Nephron (organoid): ENCODE measurements at regions not wholly inside any gene's neighbourhood (a gene's known extent, or its start where the extent isn't known, plus 50 kb on each side); places are given as distances from the start of the nearest gene placed in this dataset.

Experiments used
- H3K27ac Mint-ChIP-seq, 3 experiments: 2 replicates each; pipeline ENCODE4 v1.8.0; 2020; ENCODE audit warnings: mixed read lengths in 3 of 3, mild to moderate bottlenecking in 2 of 3, moderate library complexity in 1 of 3
- H3K27me3 Mint-ChIP-seq: 2 replicates; pipeline ENCODE4 v1.8.0; 2021; ENCODE audit warnings: low read depth, mild to moderate bottlenecking, moderate library complexity, mixed read lengths
- H3K36me3 Mint-ChIP-seq: 2 replicates; pipeline ENCODE4 v1.8.0; 2020; ENCODE audit warnings: low read depth, mixed read lengths
- H3K4me1 Mint-ChIP-seq: 2 replicates; pipeline ENCODE4 v1.8.0; 2020; ENCODE audit warnings: mixed read lengths
- H3K4me3 Mint-ChIP-seq, 3 experiments: 2 replicates each; pipeline ENCODE4 v1.8.0; 2020; ENCODE audit warnings: mild to moderate bottlenecking in 3 of 3, mixed read lengths in 3 of 3, moderate library complexity in 2 of 3
- H3K9me3 Mint-ChIP-seq: 2 replicates; pipeline ENCODE4 v1.8.0; 2020; ENCODE audit warnings: mixed read lengths
- TF ChIP-seq, protein P1 (sequence below), 3 experiments: fragments of 200-600 bp; sonication (generic); IDR thresholded peaks; one replicate each; pipeline ENCODE4 v1.5.0; 2021; ENCODE audit warnings: antibody characterized with exemption in 3 of 3; ENCODE audit not compliant: unreplicated experiment in 3 of 3

- Mint-ChIP-seq H3K4me3 (peak overlapping the region in 2 of 3 experiments; percentile 33 to 59), H3K4me1 (peaks cover 55% of the 10 kb centered on the region), H3K27me3 (peaks cover 30% of the 10 kb centered on the region), H3K27ac (peak overlapping the region; percentile 58 to 94 (median 88)), H3K36me3 (no peaks in the 10 kb centered on the region), H3K9me3 (no peaks in the 10 kb centered on the region)
- TF ChIP-seq, protein P1, sequence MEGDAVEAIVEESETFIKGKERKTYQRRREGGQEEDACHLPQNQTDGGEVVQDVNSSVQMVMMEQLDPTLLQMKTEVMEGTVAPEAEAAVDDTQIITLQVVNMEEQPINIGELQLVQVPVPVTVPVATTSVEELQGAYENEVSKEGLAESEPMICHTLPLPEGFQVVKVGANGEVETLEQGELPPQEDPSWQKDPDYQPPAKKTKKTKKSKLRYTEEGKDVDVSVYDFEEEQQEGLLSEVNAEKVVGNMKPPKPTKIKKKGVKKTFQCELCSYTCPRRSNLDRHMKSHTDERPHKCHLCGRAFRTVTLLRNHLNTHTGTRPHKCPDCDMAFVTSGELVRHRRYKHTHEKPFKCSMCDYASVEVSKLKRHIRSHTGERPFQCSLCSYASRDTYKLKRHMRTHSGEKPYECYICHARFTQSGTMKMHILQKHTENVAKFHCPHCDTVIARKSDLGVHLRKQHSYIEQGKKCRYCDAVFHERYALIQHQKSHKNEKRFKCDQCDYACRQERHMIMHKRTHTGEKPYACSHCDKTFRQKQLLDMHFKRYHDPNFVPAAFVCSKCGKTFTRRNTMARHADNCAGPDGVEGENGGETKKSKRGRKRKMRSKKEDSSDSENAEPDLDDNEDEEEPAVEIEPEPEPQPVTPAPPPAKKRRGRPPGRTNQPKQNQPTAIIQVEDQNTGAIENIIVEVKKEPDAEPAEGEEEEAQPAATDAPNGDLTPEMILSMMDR (IDR thresholded peaks at IDR 0.05; ENCODE audit: unreplicated experiment in 3 of 3), result peak; percentile 84 to 90 (median 86)
Observed at GRCh38 chr10:113385021-113385999, 167.5 kb upstream of the HABP2 start.

GRCh38 chr10:113386005-113386404, 166.8 kb upstream of the HABP2 start:
- H3K9me3 Mint-ChIP-seq, result no peaks in the 10 kb centered on the region
- no peak overlapping the region for H3K4me3 Mint-ChIP-seq
- peaks cover 54% of the 10 kb centered on the region for H3K4me1 Mint-ChIP-seq
- no peaks in the 10 kb centered on the region for H3K36me3 Mint-ChIP-seq
- H3K27me3 Mint-ChIP-seq, result peaks cover 34% of the 10 kb centered on the region
- TF ChIP-seq, protein P1 (IDR thresholded peaks at IDR 0.05; ENCODE audit: unreplicated experiment in 3 of 3), result no peak
- peak overlapping the region in 1 of 3 experiments; percentile 94 for H3K27ac Mint-ChIP-seq

GRCh38 chr10:113389969-113390368, 162.9 kb upstream of the HABP2 start:
- H3K36me3 Mint-ChIP-seq, result no peaks in the 10 kb centered on the region
- no peak overlapping the region for H3K27ac Mint-ChIP-seq
- TF ChIP-seq, protein P1 (IDR thresholded peaks at IDR 0.05; ENCODE audit: unreplicated experiment in 3 of 3), result no peak
- no peak overlapping the region for H3K4me3 Mint-ChIP-seq
- peaks cover 47% of the 10 kb centered on the region for H3K27me3 Mint-ChIP-seq
- H3K4me1 Mint-ChIP-seq, result peaks cover 14% of the 10 kb centered on the region
- no peaks in the 10 kb centered on the region for H3K9me3 Mint-ChIP-seq

GRCh38 chr10:113390896-113391295, 162.0 kb upstream of the HABP2 start:
- TF ChIP-seq, protein P1 (IDR thresholded peaks at IDR 0.05; ENCODE audit: unreplicated experiment in 3 of 3), result no peak
- no peaks in the 10 kb centered on the region for H3K36me3 Mint-ChIP-seq
- no peak overlapping the region for H3K27ac Mint-ChIP-seq
- H3K9me3 Mint-ChIP-seq, result no peaks in the 10 kb centered on the region
- no peak overlapping the region for H3K4me3 Mint-ChIP-seq
- H3K4me1 Mint-ChIP-seq, result peaks cover 5% of the 10 kb centered on the region
- peaks cover 37% of the 10 kb centered on the region for H3K27me3 Mint-ChIP-seq

DNA sequence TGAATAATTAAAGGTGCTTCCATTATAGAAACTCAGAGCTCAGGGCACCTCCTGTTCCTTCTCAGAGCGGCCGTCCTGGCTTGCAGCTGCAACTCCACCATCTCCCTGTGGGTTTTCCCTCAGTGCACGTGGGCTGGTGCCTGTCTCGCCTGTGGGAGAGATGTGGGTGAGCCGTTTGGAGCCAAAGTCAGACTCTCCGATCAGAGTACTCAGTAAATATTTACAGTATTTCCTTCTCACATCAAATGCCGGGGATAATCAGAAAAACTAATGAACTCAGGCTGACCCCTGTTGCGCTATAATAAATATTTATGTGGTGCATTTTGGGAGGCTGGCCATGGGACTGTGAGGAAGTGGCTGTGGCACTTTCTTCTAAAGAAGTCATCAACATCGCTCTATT, 155.8 kb upstream of the HABP2 start:
- TF ChIP-seq, protein P1 (IDR thresholded peaks at IDR 0.05; ENCODE audit: unreplicated experiment in 3 of 3), result no peak
- Mint-ChIP-seq H3K36me3 (no peaks in the 10 kb centered on the region), H3K4me3 (no peak overlapping the region), H3K27ac (no peak overlapping the region), H3K4me1 (peaks cover 7% of the 10 kb centered on the region), H3K27me3 (peaks cover 12% of the 10 kb centered on the region), H3K9me3 (peaks cover 3% of the 10 kb centered on the region)
